CD14-positive monocyte (primary cell): ENCODE measurements at regions not wholly inside any gene's neighbourhood (a gene's known extent, or its start where the extent isn't known, plus 50 kb on each side); places are given as distances from the start of the nearest gene placed in this dataset.
"Not testable (repeated sequence)": the region's sequence is repeated elsewhere in the genome, so short reads cannot be mapped to it uniquely, and the experiment has no call there.

Source experiments
- DNase-seq, 3 donors: peaks; one replicate each; pipeline ENCODE4 v3.0.0-alpha.2; 2011 to 2022
- H2AFZ ChIP-seq: 2 replicates; pipeline ENCODE4 v1.6.0; 2012; ENCODE audit warnings: mild to moderate bottlenecking, low read depth, low read length, inconsistent platforms; ENCODE audit not compliant: insufficient read depth, poor library complexity, severe bottlenecking
- H3K27ac ChIP-seq, 2 donors: 1 replicate in 1 of 2; 2 replicates in 1 of 2; pipeline ENCODE4 v1.5.1; 2012 to 2013; ENCODE audit warnings: low read length in 2 of 2, control low read depth in 1 of 2, inconsistent platforms in 1 of 2, low read depth in 1 of 2, mild to moderate bottlenecking in 1 of 2
- H3K27me3 ChIP-seq, 2 donors: one replicate each; pipeline versions ENCODE4 v1.6.0 to v1.6.1; 2011 to 2013; ENCODE audit warnings: low read length in 2 of 2; ENCODE audit not compliant: control insufficient read depth in 2 of 2, insufficient read depth in 2 of 2
- H3K36me3 ChIP-seq, 2 donors: replicated peaks in 1 of 2; 1 replicate in 1 of 2; 2 replicates in 1 of 2; pipeline versions ENCODE4 v1.5.1 to v1.6.1; 2012 to 2013; ENCODE audit warnings: low read length in 2 of 2, control low read depth in 1 of 2, inconsistent platforms in 1 of 2, mild to moderate bottlenecking in 1 of 2; ENCODE audit not compliant: insufficient read depth in 2 of 2, control insufficient read depth in 1 of 2
- H3K4me1 ChIP-seq, 2 donors: 1 replicate in 1 of 2; 2 replicates in 1 of 2; pipeline versions ENCODE4 v1.5.1 to v1.6.1; 2012 to 2013; ENCODE audit warnings: low read length in 2 of 2, control low read depth in 1 of 2, inconsistent platforms in 1 of 2, mild to moderate bottlenecking in 1 of 2, moderate library complexity in 1 of 2; ENCODE audit not compliant: insufficient read depth in 2 of 2, control insufficient read depth in 1 of 2
- H3K4me2 ChIP-seq: replicated peaks from 2 replicates; pipeline ENCODE3; 2012; ENCODE audit warnings: low read length, moderate library complexity, mild to moderate bottlenecking; ENCODE audit not compliant: poor library complexity, severe bottlenecking; ENCODE audit errors: extremely low read depth
- H3K4me3 ChIP-seq, 3 experiments: fragments of 200-600 bp in 1 of 3; sonication (generic) in 1 of 3; replicated peaks in 1 of 3; 1 replicate in 2 of 3; 2 replicates in 1 of 3; pipeline ENCODE4 v1.5.1; 2011 to 2013; ENCODE audit warnings: low read length in 3 of 3, mild to moderate bottlenecking in 3 of 3, control low read depth in 2 of 3, low read depth in 2 of 3, inconsistent platforms in 1 of 3, moderate library complexity in 1 of 3
- H3K79me2 ChIP-seq: 2 replicates; pipeline ENCODE4 v1.6.0; 2012; ENCODE audit warnings: mild to moderate bottlenecking, control low read depth, inconsistent platforms, low read length, moderate library complexity; ENCODE audit not compliant: insufficient read depth
- H3K9ac ChIP-seq: 2 replicates; pipeline ENCODE4 v1.6.0; 2017; ENCODE audit warnings: low read length, mild to moderate bottlenecking; ENCODE audit not compliant: insufficient read depth, poor library complexity, severe bottlenecking
- H3K9me3 ChIP-seq, 2 donors: replicated peaks in 1 of 2; 1 replicate in 1 of 2; 2 replicates in 1 of 2; pipeline versions ENCODE4 v1.5.1 to v1.6.1; 2012 to 2013; ENCODE audit warnings: low read length in 2 of 2, control low read depth in 1 of 2; ENCODE audit not compliant: control insufficient read depth in 1 of 2, insufficient read depth in 1 of 2
- H4K20me1 ChIP-seq: 2 replicates; pipeline ENCODE4 v1.6.0; 2012; ENCODE audit warnings: mild to moderate bottlenecking, low read length, control low read depth, moderate library complexity; ENCODE audit not compliant: insufficient read depth
- H3K27ac Mint-ChIP-seq, 7 donors: one replicate each; pipeline ENCODE4 v1.8.0; 2020; ENCODE audit warnings: mild to moderate bottlenecking in 7 of 7, mixed read lengths in 7 of 7, moderate library complexity in 6 of 7, inconsistent platforms in 2 of 7
- H3K27me3 Mint-ChIP-seq, 3 donors: one replicate each; pipeline ENCODE4 v1.8.0; 2021 to 2022; ENCODE audit warnings: low read depth in 3 of 3, mild to moderate bottlenecking in 3 of 3, mixed read lengths in 3 of 3, moderate library complexity in 3 of 3, inconsistent platforms in 1 of 3
- H3K36me3 Mint-ChIP-seq, 2 donors: one replicate each; pipeline ENCODE4 v1.8.0; 2020; ENCODE audit warnings: mixed read lengths in 2 of 2, inconsistent platforms in 1 of 2, mild to moderate bottlenecking in 1 of 2
- H3K4me1 Mint-ChIP-seq: one replicate; pipeline ENCODE4 v1.8.0; 2020; ENCODE audit warnings: mild to moderate bottlenecking, mixed read lengths
- H3K4me3 Mint-ChIP-seq, 2 donors: one replicate each; pipeline ENCODE4 v1.8.0; 2020; ENCODE audit warnings: mild to moderate bottlenecking in 2 of 2, mixed read lengths in 2 of 2, moderate library complexity in 1 of 2
- H3K9me3 Mint-ChIP-seq, 7 donors: one replicate each; pipeline ENCODE4 v1.8.0; 2020 to 2022; ENCODE audit warnings: mixed read lengths in 7 of 7, mild to moderate bottlenecking in 6 of 7, moderate library complexity in 6 of 7, inconsistent platforms in 2 of 7
- WGBS: methylation state at CpG from one replicate; pipeline ENCODE4 v1.1.5; 2013; ENCODE audit warnings: missing lambda C conversion rate; ENCODE audit not compliant: insufficient coverage; 5-methylcytosine and 5-hydroxymethylcytosine counted together
- intact Hi-C, 2 donors: fragments of 100-400 bp; cut with micrococcal nuclease; formaldehyde crosslinking; loops; one replicate each; pipeline versions ENCODE4 v1.15.0 to v1.15.1; 2023
- TF ChIP-seq, protein P1 (sequence below): fragments of 200-600 bp; IDR thresholded peaks from one replicate; pipeline ENCODE4 v1.8.0; 2022; ENCODE audit warnings: antibody characterized with exemption, mild to moderate bottlenecking

DNA sequence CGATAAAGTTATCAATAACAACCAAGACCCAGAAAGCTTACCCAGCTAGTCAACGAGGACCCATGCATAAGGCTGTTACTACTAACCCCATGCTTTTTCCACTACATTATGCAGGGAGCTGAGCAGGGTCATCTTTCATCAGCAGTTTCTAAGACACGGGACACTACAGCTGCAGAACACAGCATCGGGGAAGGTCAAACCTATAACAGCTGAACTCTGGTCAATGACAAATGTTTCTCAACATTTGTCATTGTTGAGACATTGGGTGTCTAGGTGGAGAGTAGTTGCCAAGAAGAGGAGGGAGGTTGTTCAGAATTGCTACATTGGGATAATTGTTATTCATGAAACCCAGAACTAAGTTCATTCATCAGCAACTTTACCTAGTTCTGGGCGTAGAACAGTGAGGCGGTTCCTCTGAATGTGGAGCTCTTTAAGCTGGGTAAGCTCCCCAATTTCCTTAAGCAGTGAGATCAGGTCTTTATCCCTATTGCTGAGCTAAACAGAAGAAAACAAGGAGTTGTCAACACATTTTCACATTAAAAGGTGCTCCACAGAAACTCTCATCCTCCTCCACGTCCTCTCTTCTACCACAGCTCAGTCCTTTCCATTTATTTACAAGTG lies 105.6 kb downstream of the ZNF22 start:
- Histone ChIP-seq H3K27ac (no peak overlapping the region), H3K4me1 (no peaks in the 10 kb centered on the region), H2AFZ (no peak overlapping the region), H3K79me2 (no peaks in the 10 kb centered on the region), H3K9ac (no peak overlapping the region), H3K27me3 (peaks cover 3 to 7% of the 10 kb centered on the region in 2 donors), H4K20me1 (no peaks in the 10 kb centered on the region), H3K9me3 (no peaks in the 10 kb centered on the region), H3K4me2 (no peak overlapping the region), H3K36me3 (no peaks in the 10 kb centered on the region), H3K4me3 (no peak overlapping the region)
- 60% methylated on average over 3 of the region's 7 CpGs for WGBS
- Mint-ChIP-seq H3K27ac (no peak overlapping the region), H3K36me3 (no peaks in the 10 kb centered on the region), H3K4me1 (peaks cover 3% of the 10 kb centered on the region), H3K4me3 (no peak overlapping the region), H3K9me3 (no peaks in the 10 kb centered on the region), H3K27me3 (peaks cover 10 to 14% (median 11%) of the 10 kb centered on the region in 3 donors)
- intact Hi-C loops, result no loop called here
- DNase-seq, result no peak
- TF ChIP-seq, protein P1, sequence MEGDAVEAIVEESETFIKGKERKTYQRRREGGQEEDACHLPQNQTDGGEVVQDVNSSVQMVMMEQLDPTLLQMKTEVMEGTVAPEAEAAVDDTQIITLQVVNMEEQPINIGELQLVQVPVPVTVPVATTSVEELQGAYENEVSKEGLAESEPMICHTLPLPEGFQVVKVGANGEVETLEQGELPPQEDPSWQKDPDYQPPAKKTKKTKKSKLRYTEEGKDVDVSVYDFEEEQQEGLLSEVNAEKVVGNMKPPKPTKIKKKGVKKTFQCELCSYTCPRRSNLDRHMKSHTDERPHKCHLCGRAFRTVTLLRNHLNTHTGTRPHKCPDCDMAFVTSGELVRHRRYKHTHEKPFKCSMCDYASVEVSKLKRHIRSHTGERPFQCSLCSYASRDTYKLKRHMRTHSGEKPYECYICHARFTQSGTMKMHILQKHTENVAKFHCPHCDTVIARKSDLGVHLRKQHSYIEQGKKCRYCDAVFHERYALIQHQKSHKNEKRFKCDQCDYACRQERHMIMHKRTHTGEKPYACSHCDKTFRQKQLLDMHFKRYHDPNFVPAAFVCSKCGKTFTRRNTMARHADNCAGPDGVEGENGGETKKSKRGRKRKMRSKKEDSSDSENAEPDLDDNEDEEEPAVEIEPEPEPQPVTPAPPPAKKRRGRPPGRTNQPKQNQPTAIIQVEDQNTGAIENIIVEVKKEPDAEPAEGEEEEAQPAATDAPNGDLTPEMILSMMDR, result no peak

DNA sequence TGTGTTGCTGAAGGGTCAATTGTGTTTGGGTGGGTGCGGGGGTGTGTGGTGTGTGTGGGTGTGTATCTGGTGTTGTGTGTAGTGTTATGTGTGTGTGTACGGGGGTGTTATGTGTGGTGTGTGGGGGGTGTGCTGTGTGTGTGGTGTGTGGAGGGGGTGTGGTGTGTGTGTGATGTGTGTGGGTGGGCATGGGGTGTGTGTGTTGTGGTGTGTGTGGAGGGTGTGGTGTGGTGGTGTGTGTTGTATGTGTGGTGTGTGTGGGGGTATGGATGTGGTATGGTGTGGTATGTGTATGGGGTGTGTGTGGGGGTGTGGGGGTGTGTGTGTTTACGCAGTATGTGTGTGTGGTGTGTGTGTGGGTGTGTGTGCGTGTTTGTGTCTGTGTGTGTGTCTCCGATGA lies 110.8 kb downstream of the ZNF22 start:
- H2AFZ ChIP-seq, result no peak overlapping the region
- no peaks in the 10 kb centered on the region for H3K9me3 ChIP-seq
- H3K9ac ChIP-seq, result no peak overlapping the region
- Mint-ChIP-seq H3K9me3 (no peaks in the 10 kb centered on the region), H3K27me3 (peaks cover 2 to 5% (median 4%) of the 10 kb centered on the region in 3 donors), H3K4me1 (no peaks in the 10 kb centered on the region), H3K4me3 (no peak overlapping the region), H3K36me3 (no peaks in the 10 kb centered on the region), H3K27ac (no peak overlapping the region)
- no peak overlapping the region for H3K4me3 ChIP-seq
- intact Hi-C loops, result no loop called here
- no peak overlapping the region for H3K27ac ChIP-seq
- no peak overlapping the region for H3K4me2 ChIP-seq
- no peaks in the 10 kb centered on the region for H3K36me3 ChIP-seq
- H3K4me1 ChIP-seq, result no peaks in the 10 kb centered on the region
- H3K79me2 ChIP-seq, result no peaks in the 10 kb centered on the region
- no peaks in the 10 kb centered on the region for H4K20me1 ChIP-seq
- 100% methylated on average over 2 of the region's 5 CpGs for WGBS
- H3K27me3 ChIP-seq, result peaks cover 0 to 3% of the 10 kb centered on the region in 2 donors
- TF ChIP-seq, protein P1, result no peak
- no peak for DNase-seq

DNA sequence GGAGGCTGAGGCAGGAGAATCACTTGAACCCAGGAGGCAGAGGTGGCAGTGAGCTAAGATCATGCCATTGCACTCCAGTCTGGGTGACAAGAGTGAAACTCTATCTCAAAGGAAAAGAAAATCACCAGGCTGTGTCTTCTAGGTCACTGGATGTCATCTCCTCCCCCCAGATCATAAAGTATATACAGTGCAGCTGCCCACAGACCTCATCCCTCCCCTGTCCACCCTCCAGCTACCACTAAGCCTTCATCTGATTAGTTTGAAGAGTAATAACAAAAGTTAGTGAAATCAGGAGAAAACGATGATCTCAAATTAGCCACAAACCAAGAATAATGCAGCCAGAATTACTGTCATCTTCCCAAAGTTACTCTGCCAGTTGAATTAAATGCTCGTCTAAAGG lies 117.2 kb downstream of the ZNF22 start:
- H3K9me3 ChIP-seq, H3K9ac ChIP-seq, H3K27me3 Mint-ChIP-seq, H3K4me3 ChIP-seq, H2AFZ ChIP-seq, H3K4me1 Mint-ChIP-seq, H3K36me3 ChIP-seq, DNase-seq, H3K27ac Mint-ChIP-seq, H3K36me3 Mint-ChIP-seq, H3K4me2 ChIP-seq, H4K20me1 ChIP-seq, H3K4me1 ChIP-seq, H3K4me3 Mint-ChIP-seq, intact Hi-C loops, H3K27me3 ChIP-seq, H3K79me2 ChIP-seq, H3K27ac ChIP-seq, H3K9me3 Mint-ChIP-seq: not testable (repeated sequence)
- WGBS, result no CpG with 5 or more reads among the region's 2 CpGs
